ENCODE measurements at regions not wholly inside any gene's neighbourhood (a gene's known extent, or its start where the extent isn't known, plus 50 kb on each side); places are given as distances from the start of the nearest gene placed in this dataset.

DNA sequence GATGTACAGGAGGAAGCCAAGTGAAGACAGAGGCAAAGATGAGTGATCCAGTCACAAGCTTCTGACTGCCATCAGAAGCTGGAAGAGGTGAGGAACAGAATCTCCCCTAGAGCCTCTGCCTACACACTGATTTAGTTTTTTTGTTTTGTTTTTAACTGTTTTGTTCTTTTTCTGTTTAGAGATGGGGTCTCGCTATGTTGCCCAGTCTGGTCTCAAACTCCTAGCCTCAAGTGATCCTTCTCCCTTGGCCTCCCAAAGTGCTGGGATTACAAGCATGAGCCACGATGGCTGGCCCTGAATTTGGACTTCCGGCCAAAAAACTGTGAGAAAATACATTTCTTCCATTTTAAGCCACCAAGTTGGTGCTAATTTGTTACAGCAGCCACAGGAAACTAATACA lies 204.7 kb upstream of the ZNF608 start:
- Mint-ChIP-seq H3K9me3 (ENCODE audit: unreplicated experiment) (no peaks in the 10 kb centered on the region), H3K36me3 (ENCODE audit: unreplicated experiment) (no peaks in the 10 kb centered on the region), H3K4me3 (ENCODE audit: unreplicated experiment) (no peak overlapping the region), H3K27ac (ENCODE audit: unreplicated experiment) (no peak overlapping the region), H3K4me1 (ENCODE audit: low read depth, unreplicated experiment) (no peaks in the 10 kb centered on the region), H3K27me3 (ENCODE audit: unreplicated experiment) (no peaks in the 10 kb centered on the region)
- DNase-seq, result no peak
- TF ChIP-seq, protein P1, sequence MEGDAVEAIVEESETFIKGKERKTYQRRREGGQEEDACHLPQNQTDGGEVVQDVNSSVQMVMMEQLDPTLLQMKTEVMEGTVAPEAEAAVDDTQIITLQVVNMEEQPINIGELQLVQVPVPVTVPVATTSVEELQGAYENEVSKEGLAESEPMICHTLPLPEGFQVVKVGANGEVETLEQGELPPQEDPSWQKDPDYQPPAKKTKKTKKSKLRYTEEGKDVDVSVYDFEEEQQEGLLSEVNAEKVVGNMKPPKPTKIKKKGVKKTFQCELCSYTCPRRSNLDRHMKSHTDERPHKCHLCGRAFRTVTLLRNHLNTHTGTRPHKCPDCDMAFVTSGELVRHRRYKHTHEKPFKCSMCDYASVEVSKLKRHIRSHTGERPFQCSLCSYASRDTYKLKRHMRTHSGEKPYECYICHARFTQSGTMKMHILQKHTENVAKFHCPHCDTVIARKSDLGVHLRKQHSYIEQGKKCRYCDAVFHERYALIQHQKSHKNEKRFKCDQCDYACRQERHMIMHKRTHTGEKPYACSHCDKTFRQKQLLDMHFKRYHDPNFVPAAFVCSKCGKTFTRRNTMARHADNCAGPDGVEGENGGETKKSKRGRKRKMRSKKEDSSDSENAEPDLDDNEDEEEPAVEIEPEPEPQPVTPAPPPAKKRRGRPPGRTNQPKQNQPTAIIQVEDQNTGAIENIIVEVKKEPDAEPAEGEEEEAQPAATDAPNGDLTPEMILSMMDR (IDR thresholded peaks at IDR 0.05; ENCODE audit: partially characterized antibody, unreplicated experiment), result no peak

DNA sequence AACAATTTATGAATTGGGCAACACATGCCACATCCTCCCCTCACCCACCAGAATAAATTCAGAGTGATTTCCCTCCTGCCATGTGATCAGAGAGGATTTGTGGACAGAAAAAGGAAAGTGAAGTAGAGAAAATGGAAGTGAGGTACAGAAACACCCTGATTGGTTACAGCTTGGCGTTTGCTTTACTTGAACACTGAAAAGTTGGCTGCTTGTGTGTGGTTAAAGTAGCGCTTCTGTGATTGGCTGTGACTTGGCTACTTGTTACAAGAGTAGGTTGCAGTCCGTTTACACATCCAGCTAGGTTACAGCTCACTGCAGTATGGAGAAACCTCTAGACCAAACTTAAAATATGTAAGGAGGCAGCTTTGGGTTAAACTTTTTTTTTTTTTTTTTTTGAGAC lies 205.2 kb upstream of the ZNF608 start:
- no peaks in the 10 kb centered on the region for H3K27me3 Mint-ChIP-seq (ENCODE audit: unreplicated experiment)
- TF ChIP-seq, protein P1 (IDR thresholded peaks at IDR 0.05; ENCODE audit: partially characterized antibody, unreplicated experiment), result no peak
- H3K4me1 Mint-ChIP-seq (ENCODE audit: low read depth, unreplicated experiment), result no peaks in the 10 kb centered on the region
- DNase-seq, result no peak
- no peaks in the 10 kb centered on the region for H3K9me3 Mint-ChIP-seq (ENCODE audit: unreplicated experiment)
- no peak overlapping the region for H3K27ac Mint-ChIP-seq (ENCODE audit: unreplicated experiment)
- H3K36me3 Mint-ChIP-seq (ENCODE audit: unreplicated experiment), result no peaks in the 10 kb centered on the region
- no peak overlapping the region for H3K4me3 Mint-ChIP-seq (ENCODE audit: unreplicated experiment)

DNA sequence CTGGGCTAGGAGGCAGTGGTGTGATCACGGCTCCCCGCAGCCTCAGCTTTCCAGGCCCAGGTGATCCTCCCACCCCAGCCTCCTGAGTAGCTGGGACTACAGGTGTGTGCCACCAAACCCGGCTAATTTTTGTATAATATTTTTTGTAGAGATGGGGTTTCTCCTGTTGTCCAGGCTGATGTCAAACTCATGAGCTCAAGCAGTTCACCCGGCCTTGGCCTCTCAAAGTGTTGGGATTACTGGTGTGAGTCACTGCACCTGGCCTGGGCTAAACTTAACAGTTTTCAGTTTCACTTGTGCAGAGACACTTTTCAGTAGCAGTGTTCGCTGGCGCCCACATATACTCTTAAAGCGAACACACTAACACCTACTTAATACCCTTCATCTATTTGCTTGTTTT lies 205.6 kb upstream of the ZNF608 start:
- H3K27me3 Mint-ChIP-seq (ENCODE audit: unreplicated experiment), result no peaks in the 10 kb centered on the region
- no peak overlapping the region for H3K4me3 Mint-ChIP-seq (ENCODE audit: unreplicated experiment)
- no peaks in the 10 kb centered on the region for H3K4me1 Mint-ChIP-seq (ENCODE audit: low read depth, unreplicated experiment)
- no peak overlapping the region for H3K27ac Mint-ChIP-seq (ENCODE audit: unreplicated experiment)
- H3K36me3 Mint-ChIP-seq (ENCODE audit: unreplicated experiment), result no peaks in the 10 kb centered on the region
- no peak for DNase-seq
- TF ChIP-seq, protein P1 (IDR thresholded peaks at IDR 0.05; ENCODE audit: partially characterized antibody, unreplicated experiment), result no peak
- no peaks in the 10 kb centered on the region for H3K9me3 Mint-ChIP-seq (ENCODE audit: unreplicated experiment)

DNA sequence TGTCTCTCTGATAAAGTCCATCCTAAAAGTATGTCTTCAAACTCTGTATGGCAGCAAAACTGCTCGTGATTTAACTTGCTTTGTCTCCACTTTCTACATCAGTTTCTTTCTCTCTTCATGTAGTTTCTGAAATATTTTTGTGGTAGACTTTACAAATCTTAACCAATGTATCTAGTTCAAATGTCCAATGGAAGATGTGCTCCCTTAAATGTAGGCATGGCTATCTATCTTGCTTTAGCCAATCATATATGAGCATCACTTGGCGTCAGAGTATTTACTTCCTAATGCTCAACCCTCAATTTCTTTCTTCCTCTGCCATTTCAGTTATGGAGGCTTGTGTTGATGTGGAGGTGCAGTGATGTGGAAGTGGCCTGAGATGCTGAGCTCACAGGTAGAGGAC lies 206.1 kb upstream of the ZNF608 start:
- no peak overlapping the region for H3K4me3 Mint-ChIP-seq (ENCODE audit: unreplicated experiment)
- no peaks in the 10 kb centered on the region for H3K9me3 Mint-ChIP-seq (ENCODE audit: unreplicated experiment)
- DNase-seq, result no peak
- no peaks in the 10 kb centered on the region for H3K4me1 Mint-ChIP-seq (ENCODE audit: low read depth, unreplicated experiment)
- TF ChIP-seq, protein P1 (IDR thresholded peaks at IDR 0.05; ENCODE audit: partially characterized antibody, unreplicated experiment), result no peak
- H3K36me3 Mint-ChIP-seq (ENCODE audit: unreplicated experiment), result no peaks in the 10 kb centered on the region
- no peaks in the 10 kb centered on the region for H3K27me3 Mint-ChIP-seq (ENCODE audit: unreplicated experiment)
- H3K27ac Mint-ChIP-seq (ENCODE audit: unreplicated experiment), result no peak overlapping the region

DNA sequence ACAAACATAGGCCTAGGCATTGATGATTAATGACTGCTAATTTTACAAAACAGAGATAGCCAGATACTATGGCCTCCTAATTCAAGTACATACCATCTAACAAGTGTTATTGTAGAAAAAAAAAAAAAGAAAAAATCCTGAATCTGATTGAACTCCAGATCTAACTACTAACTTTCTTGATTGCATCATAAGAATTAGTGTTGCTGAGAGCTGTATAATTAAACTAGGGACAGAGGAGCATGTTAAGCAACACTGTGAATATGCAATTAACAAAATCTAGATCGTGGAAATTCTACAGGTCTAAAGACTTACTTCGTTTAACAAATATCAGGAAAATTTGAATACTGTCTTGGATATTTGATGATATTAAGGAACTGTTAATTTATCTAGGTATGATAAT lies 208.3 kb upstream of the ZNF608 start:
- Mint-ChIP-seq H3K36me3 (ENCODE audit: unreplicated experiment) (no peaks in the 10 kb centered on the region), H3K9me3 (ENCODE audit: unreplicated experiment) (no peaks in the 10 kb centered on the region), H3K27me3 (ENCODE audit: unreplicated experiment) (no peaks in the 10 kb centered on the region), H3K27ac (ENCODE audit: unreplicated experiment) (no peak overlapping the region), H3K4me1 (ENCODE audit: low read depth, unreplicated experiment) (no peaks in the 10 kb centered on the region), H3K4me3 (ENCODE audit: unreplicated experiment) (no peak overlapping the region)
- no peak for DNase-seq
- TF ChIP-seq, protein P1 (IDR thresholded peaks at IDR 0.05; ENCODE audit: partially characterized antibody, unreplicated experiment), result no peak

Data from glutamatergic neuron (in vitro differentiated cells).